C4-2B (cell line): ENCODE measurements at regions not wholly inside any gene's neighbourhood (a gene's known extent, or its start where the extent isn't known, plus 50 kb on each side); places are given as distances from the start of the nearest gene placed in this dataset.

Source experiments
- CTCF ChIP-seq: fragments of 450-650 bp; conservative IDR thresholded peaks from 2 replicates; pipeline ENCODE4 v1.5.1; 2017; ENCODE audit warnings: mild to moderate bottlenecking
- ZFX ChIP-seq: fragments of 450-650 bp; IDR thresholded peaks from 2 replicates; pipeline ENCODE4 v1.6.1; 2017

- TF ChIP-seq CTCF: no peak
- TF ChIP-seq ZFX: no peak
These were observed 186.7 kb downstream of the UACA start for GRCh38 chr15:70576696-70577095.
